HUES64 (cell line): ENCODE measurements at regions not wholly inside any gene's neighbourhood (a gene's known extent, or its start where the extent isn't known, plus 50 kb on each side); places are given as distances from the start of the nearest gene placed in this dataset.

Experiments
- H3K27ac ChIP-seq: 2 replicates; pipeline ENCODE4 v1.7.0; 2013; ENCODE audit warnings: low read depth, low read length, inconsistent platforms
- H3K27me3 ChIP-seq: 2 replicates; pipeline ENCODE4 v1.6.1; 2013; ENCODE audit warnings: mild to moderate bottlenecking, low read length; ENCODE audit not compliant: insufficient read depth
- H3K36me3 ChIP-seq: 2 replicates; pipeline ENCODE4 v1.6.1; 2013; ENCODE audit warnings: mild to moderate bottlenecking, low read length; ENCODE audit not compliant: insufficient read depth
- H3K4me1 ChIP-seq: 2 replicates; pipeline ENCODE4 v1.6.1; 2013; ENCODE audit warnings: mild to moderate bottlenecking, low read length, moderate library complexity; ENCODE audit not compliant: insufficient read depth
- H3K4me3 ChIP-seq: 2 replicates; pipeline ENCODE4 v1.5.1; 2013; ENCODE audit warnings: mild to moderate bottlenecking, low read length, moderate library complexity
- H3K9ac ChIP-seq: 2 replicates; pipeline ENCODE4 v1.6.1; 2013; ENCODE audit warnings: mild to moderate bottlenecking, low read depth, low read length
- H3K9me3 ChIP-seq: 2 replicates; pipeline ENCODE4 v1.6.1; 2013; ENCODE audit warnings: low read depth, low read length; ENCODE audit not compliant: insufficient read depth
- WGBS: fragments of 150-250, 120-280 bp; methylation state at CpG from one replicate; pipeline ENCODE4 v1.1.7; 2013; ENCODE audit warnings: missing lambda C conversion rate; 5-methylcytosine and 5-hydroxymethylcytosine counted together

- no peak overlapping the region for H3K27ac ChIP-seq
- no peaks in the 10 kb centered on the region for H3K9me3 ChIP-seq
- H3K27me3 ChIP-seq: no peaks in the 10 kb centered on the region
- no peak overlapping the region for H3K4me3 ChIP-seq
- no peaks in the 10 kb centered on the region for H3K36me3 ChIP-seq
- WGBS: 95% methylated on average over 4 of the region's 5 CpGs
- no peak overlapping the region for H3K9ac ChIP-seq
- no peaks in the 10 kb centered on the region for H3K4me1 ChIP-seq
Observed at GRCh38 chr7:94109556-94109955, 105.4 kb upstream of the BET1 start.

DNA sequence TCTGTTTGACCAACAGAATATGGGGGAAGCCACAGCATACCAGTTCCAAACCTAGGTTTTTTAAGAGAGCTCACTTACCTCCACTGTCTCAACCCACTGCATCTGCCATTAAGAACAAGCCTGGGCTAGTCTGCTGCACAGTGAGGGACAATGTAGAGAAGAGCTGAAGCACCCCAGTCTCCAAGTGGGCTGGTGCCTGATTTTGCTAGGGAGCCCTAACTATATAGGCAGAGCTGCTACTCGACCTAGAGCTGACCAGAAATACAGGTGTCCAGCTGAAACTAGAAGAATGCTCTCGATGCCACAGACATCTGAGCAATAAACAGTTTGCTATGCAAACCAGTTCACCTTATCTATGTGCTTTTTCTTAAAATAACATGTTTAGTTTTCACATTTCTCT lies 106.9 kb upstream of the BET1 start:
- no peaks in the 10 kb centered on the region for H3K36me3 ChIP-seq
- 86% methylated on average over 2 of the region's 2 CpGs for WGBS
- no peaks in the 10 kb centered on the region for H3K27me3 ChIP-seq
- no peak overlapping the region for H3K4me3 ChIP-seq
- H3K9ac ChIP-seq: no peak overlapping the region
- H3K9me3 ChIP-seq: no peaks in the 10 kb centered on the region
- H3K27ac ChIP-seq: no peak overlapping the region
- H3K4me1 ChIP-seq: no peaks in the 10 kb centered on the region

GRCh38 chr7:94115316-94115715 lies 111.2 kb upstream of the BET1 start:
- Histone ChIP-seq H3K27me3 (no peaks in the 10 kb centered on the region), H3K36me3 (no peaks in the 10 kb centered on the region), H3K9ac (no peak overlapping the region), H3K9me3 (no peaks in the 10 kb centered on the region), H3K4me3 (no peak overlapping the region), H3K4me1 (no peaks in the 10 kb centered on the region), H3K27ac (no peak overlapping the region)
- WGBS: 91% methylated on average over 1 of the region's 2 CpGs

DNA sequence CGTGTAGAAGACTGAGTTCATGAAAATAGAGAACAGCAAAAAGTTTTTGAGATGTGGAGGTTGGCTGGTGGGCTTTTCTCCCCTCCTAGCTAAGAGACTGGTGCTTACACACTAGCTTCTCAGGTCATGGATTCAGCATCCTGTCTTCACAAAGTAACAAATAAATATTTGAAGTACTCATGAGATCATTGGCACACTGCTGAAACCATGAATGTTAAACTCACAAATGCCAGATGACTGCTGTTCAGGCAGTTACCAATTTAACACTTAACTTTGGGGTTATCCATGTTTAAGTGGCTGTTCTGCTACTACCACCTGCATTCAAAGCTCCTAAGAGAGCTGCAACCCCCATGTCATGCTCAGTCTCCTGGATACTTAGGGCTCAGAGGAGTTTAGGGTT lies 119.0 kb upstream of the BET1 start:
- H3K36me3 ChIP-seq: no peaks in the 10 kb centered on the region
- H3K4me3 ChIP-seq: no peak overlapping the region
- no peak overlapping the region for H3K9ac ChIP-seq
- H3K4me1 ChIP-seq: no peaks in the 10 kb centered on the region
- 100% methylated on average over 1 of the region's 1 CpG for WGBS
- no peaks in the 10 kb centered on the region for H3K9me3 ChIP-seq
- H3K27me3 ChIP-seq: no peaks in the 10 kb centered on the region
- no peak overlapping the region for H3K27ac ChIP-seq

DNA sequence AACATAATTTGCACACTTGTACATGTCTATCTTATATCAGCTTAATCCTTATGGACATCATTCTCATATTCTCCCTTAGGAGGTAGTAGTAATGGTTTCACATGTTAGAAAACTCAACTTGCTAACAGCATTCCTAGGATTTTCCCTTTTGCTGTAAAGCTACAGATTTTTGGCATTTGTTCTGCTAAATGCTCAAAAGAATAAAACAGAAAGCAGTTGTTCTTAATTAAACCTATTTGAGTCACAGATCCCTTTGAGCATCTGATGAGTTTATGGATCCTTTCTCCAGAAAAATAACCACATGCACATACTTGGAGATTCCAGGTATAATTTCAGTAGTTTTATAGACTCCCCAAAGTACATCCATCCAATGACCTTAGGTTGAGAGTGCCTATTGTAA lies 122.9 kb upstream of the BET1 start:
- no peak overlapping the region for H3K27ac ChIP-seq
- H3K4me3 ChIP-seq: no peak overlapping the region
- H3K27me3 ChIP-seq: no peaks in the 10 kb centered on the region
- H3K4me1 ChIP-seq: no peaks in the 10 kb centered on the region
- H3K36me3 ChIP-seq: no peaks in the 10 kb centered on the region
- no peaks in the 10 kb centered on the region for H3K9me3 ChIP-seq
- H3K9ac ChIP-seq: no peak overlapping the region

- 97% methylated on average over 2 of the region's 2 CpGs for WGBS
- Histone ChIP-seq H3K4me1 (no peaks in the 10 kb centered on the region), H3K36me3 (no peaks in the 10 kb centered on the region), H3K4me3 (no peak overlapping the region), H3K9ac (no peak overlapping the region), H3K27me3 (no peaks in the 10 kb centered on the region), H3K9me3 (no peaks in the 10 kb centered on the region), H3K27ac (no peak overlapping the region)
Observed at GRCh38 chr7:94128072-94128471, 123.9 kb upstream of the BET1 start.

DNA sequence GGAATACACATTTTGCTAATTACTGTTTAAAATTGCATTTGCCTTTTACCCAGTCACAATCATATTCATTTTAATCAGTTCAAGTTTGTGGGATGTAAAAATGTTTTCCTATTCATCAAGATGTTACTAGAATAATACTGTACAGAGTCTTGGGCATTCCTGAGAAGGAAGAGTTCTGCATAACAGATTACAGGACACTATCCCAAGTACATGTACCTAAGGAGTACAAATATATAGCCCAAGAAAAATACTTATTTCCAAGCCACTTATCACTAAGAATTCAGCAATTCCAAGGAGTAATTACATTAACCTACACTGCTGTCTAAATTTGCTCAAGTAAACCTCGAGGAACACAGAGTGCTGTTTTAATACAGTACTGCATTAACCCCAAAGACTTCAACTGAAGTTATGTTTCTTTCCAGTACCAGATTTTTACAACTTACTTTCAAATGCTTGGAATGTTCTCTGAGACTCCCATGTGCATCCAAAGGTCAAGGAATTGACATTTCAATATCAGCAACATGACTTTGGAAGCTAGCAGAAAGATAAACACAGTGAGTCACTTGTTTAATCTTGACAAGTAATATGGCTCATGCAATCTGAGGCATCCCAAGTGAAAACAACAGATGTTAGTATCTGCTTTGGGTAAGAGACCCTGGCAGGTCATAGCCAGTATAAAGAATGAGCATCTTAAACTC lies 125.4 kb upstream of the BET1 start:
- no peaks in the 10 kb centered on the region for H3K36me3 ChIP-seq
- WGBS: 87% methylated on average over 1 of the region's 1 CpG
- H3K27ac ChIP-seq: no peak overlapping the region
- H3K4me1 ChIP-seq: peaks cover 5% of the 10 kb centered on the region; the same call in 1 of the 2 replicates
- no peak overlapping the region for H3K9ac ChIP-seq
- no peak overlapping the region for H3K4me3 ChIP-seq
- H3K9me3 ChIP-seq: no peaks in the 10 kb centered on the region
- no peaks in the 10 kb centered on the region for H3K27me3 ChIP-seq

DNA sequence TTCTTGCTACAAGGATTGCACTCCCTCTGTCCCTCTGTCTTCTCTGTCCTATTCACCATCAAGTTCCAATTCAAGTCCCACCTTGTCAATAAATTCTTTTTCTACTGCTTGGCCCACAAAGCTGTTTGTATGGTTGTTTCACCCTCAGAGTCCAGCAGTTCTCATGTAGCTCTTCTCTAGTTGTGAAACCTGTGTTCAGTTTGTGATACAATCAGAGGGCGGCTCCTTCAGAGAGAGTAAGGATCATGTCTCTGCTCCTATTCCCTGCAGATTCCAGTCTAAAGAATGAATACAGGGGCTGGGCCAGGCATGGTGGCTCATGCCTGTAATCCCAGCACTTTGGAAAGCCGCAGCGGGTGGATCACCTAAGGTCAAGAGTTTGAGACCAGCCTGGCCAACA lies 126.6 kb upstream of the BET1 start:
- no peaks in the 10 kb centered on the region for H3K9me3 ChIP-seq
- no peaks in the 10 kb centered on the region for H3K36me3 ChIP-seq
- 93% methylated on average over 3 of the region's 3 CpGs for WGBS
- H3K9ac ChIP-seq: no peak overlapping the region
- H3K4me1 ChIP-seq: peaks cover 5% of the 10 kb centered on the region; the same call in 1 of the 2 replicates
- H3K4me3 ChIP-seq: no peak overlapping the region
- no peak overlapping the region for H3K27ac ChIP-seq
- no peaks in the 10 kb centered on the region for H3K27me3 ChIP-seq

GRCh38 chr7:94133460-94133859 lies 129.3 kb upstream of the BET1 start:
- Histone ChIP-seq H3K36me3 (no peaks in the 10 kb centered on the region), H3K9me3 (no peaks in the 10 kb centered on the region), H3K9ac (no peak overlapping the region), H3K27ac (no peak overlapping the region), H3K27me3 (no peaks in the 10 kb centered on the region), H3K4me1 (peaks cover 5% of the 10 kb centered on the region; the same call in 1 of the 2 replicates), H3K4me3 (no peak overlapping the region)
- WGBS: 53% methylated on average over 4 of the region's 4 CpGs

DNA sequence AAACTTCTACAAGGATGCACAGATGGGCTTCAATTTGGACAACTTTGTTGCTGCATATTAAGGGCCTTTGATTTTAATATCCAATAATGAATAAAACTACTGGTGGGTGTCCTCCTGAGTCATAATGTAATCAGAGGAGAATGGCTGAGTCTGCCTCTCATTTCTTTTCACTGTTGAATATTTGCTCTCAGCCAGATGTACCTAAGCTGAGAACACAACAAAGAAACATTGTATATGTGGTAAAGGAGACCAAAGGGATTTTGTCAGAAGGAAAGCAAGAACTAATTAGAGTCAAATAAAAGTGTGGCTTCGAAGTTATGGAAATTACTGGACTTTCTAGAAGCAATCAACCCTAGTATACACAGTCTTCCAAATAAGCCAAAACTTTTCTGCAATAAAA lies 131.0 kb upstream of the BET1 start:
- H3K9ac ChIP-seq: no peak overlapping the region
- H3K4me1 ChIP-seq: peaks cover 5% of the 10 kb centered on the region; the same call in 1 of the 2 replicates
- no CpG with 5 or more reads among the region's 1 CpG for WGBS
- H3K36me3 ChIP-seq: no peaks in the 10 kb centered on the region
- no peak overlapping the region for H3K27ac ChIP-seq
- no peaks in the 10 kb centered on the region for H3K27me3 ChIP-seq
- H3K4me3 ChIP-seq: no peak overlapping the region
- no peaks in the 10 kb centered on the region for H3K9me3 ChIP-seq

DNA sequence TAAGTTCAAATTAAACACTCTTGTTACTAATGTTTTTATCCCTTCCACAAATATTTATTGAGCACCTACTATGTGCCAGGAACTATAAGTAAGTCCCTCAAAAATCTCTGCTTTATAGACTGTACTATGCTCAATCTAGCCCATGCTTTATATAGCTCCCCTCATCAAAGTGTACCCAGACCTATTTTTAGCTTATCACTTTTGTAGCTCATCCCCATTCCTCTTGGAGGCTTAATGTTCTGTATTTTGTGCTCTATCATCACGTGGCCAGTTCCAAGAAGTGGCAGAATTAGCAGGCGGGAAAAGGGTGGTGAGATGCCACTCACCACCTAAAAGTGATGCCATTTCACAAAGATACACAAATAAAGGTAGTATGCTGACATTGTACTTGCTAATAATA lies 138.1 kb upstream of the BET1 start:
- H3K27ac ChIP-seq: no peak overlapping the region
- H3K9ac ChIP-seq: no peak overlapping the region
- H3K27me3 ChIP-seq: no peaks in the 10 kb centered on the region
- 100% methylated on average over 2 of the region's 2 CpGs for WGBS
- H3K4me3 ChIP-seq: no peak overlapping the region
- H3K9me3 ChIP-seq: no peaks in the 10 kb centered on the region
- peaks cover 8% of the 10 kb centered on the region; the same call in 1 of the 2 replicates for H3K4me1 ChIP-seq
- no peaks in the 10 kb centered on the region for H3K36me3 ChIP-seq

- peaks cover 8% of the 10 kb centered on the region; the same call in 1 of the 2 replicates for H3K4me1 ChIP-seq
- no peak overlapping the region for H3K27ac ChIP-seq
Observed at GRCh38 chr7:94145602-94146001, 141.4 kb upstream of the BET1 start.

More at GRCh38 chr7:94145602-94146001, 141.4 kb upstream of the BET1 start:
- H3K9me3 ChIP-seq: no peaks in the 10 kb centered on the region
- no peak overlapping the region for H3K9ac ChIP-seq
- 63% methylated on average over 1 of the region's 2 CpGs for WGBS
- no peaks in the 10 kb centered on the region for H3K27me3 ChIP-seq
- no peak overlapping the region for H3K4me3 ChIP-seq
- H3K36me3 ChIP-seq: no peaks in the 10 kb centered on the region
